ENCODE measurements at regions not wholly inside any gene's neighbourhood (a gene's known extent, or its start where the extent isn't known, plus 50 kb on each side); places are given as distances from the start of the nearest gene placed in this dataset.

- Histone ChIP-seq H2AFZ (ENCODE audit: low read length) (no peak overlapping the region), H4K20me1 (ENCODE audit: insufficient read depth, low read length) (no peaks in the 10 kb centered on the region), H3K4me1 (ENCODE audit: insufficient read depth, low read length) (no peaks in the 10 kb centered on the region), H3K9me3 (ENCODE audit: low read depth, low read length) (no peaks in the 10 kb centered on the region), H3K4me2 (ENCODE audit: insufficient read depth, low read length) (no peak overlapping the region), H3K27me3 (ENCODE audit: insufficient read depth, low read length) (no peaks in the 10 kb centered on the region), H3K4me3 (ENCODE audit: insufficient read depth, low read length) (no peak overlapping the region), H3K27ac (ENCODE audit: low read depth, low read length) (no peak overlapping the region), H3K79me2 (ENCODE audit: insufficient read depth, low read length) (no peaks in the 10 kb centered on the region), H3K36me3 (ENCODE audit: insufficient read depth, low read length) (no peaks in the 10 kb centered on the region)
- TF ChIP-seq CTCF (IDR thresholded peaks at IDR 0.05; ENCODE audit: extremely low read depth, low read depth, low read length): no peak
- no peak for DNase-seq (ENCODE audit: insufficient read length, low spot score, missing footprints)
Measured at GRCh38 chrX:124931241-124931640, 388.4 kb upstream of the TEX13C start.

- Histone ChIP-seq H3K9me3 (ENCODE audit: low read depth, low read length) (peaks cover 3% of the 10 kb centered on the region), H3K4me3 (ENCODE audit: insufficient read depth, low read length) (no peak overlapping the region), H2AFZ (ENCODE audit: low read length) (no peak overlapping the region), H3K79me2 (ENCODE audit: insufficient read depth, low read length) (no peaks in the 10 kb centered on the region), H3K4me2 (ENCODE audit: insufficient read depth, low read length) (no peak overlapping the region), H3K27me3 (ENCODE audit: insufficient read depth, low read length) (no peaks in the 10 kb centered on the region), H3K36me3 (ENCODE audit: insufficient read depth, low read length) (no peaks in the 10 kb centered on the region), H3K27ac (ENCODE audit: low read depth, low read length) (no peak overlapping the region), H4K20me1 (ENCODE audit: insufficient read depth, low read length) (no peaks in the 10 kb centered on the region), H3K4me1 (ENCODE audit: insufficient read depth, low read length) (no peaks in the 10 kb centered on the region)
- DNase-seq (ENCODE audit: insufficient read length, low spot score, missing footprints): no peak
- no peak for TF ChIP-seq CTCF (IDR thresholded peaks at IDR 0.05; ENCODE audit: extremely low read depth, low read depth, low read length)
Measured at GRCh38 chrX:124931958-124932357, 387.7 kb upstream of the TEX13C start.

- H4K20me1 ChIP-seq (ENCODE audit: insufficient read depth, low read length): no peaks in the 10 kb centered on the region
- DNase-seq (ENCODE audit: insufficient read length, low spot score, missing footprints): no peak
- no peaks in the 10 kb centered on the region for H3K4me1 ChIP-seq (ENCODE audit: insufficient read depth, low read length)
- peaks cover 3% of the 10 kb centered on the region for H3K9me3 ChIP-seq (ENCODE audit: low read depth, low read length)
- H2AFZ ChIP-seq (ENCODE audit: low read length): no peak overlapping the region
- H3K36me3 ChIP-seq (ENCODE audit: insufficient read depth, low read length): no peaks in the 10 kb centered on the region
- no peak overlapping the region for H3K4me2 ChIP-seq (ENCODE audit: insufficient read depth, low read length)
- no peaks in the 10 kb centered on the region for H3K79me2 ChIP-seq (ENCODE audit: insufficient read depth, low read length)
- TF ChIP-seq CTCF (IDR thresholded peaks at IDR 0.05; ENCODE audit: extremely low read depth, low read depth, low read length): no peak
- H3K27ac ChIP-seq (ENCODE audit: low read depth, low read length): no peak overlapping the region
- H3K4me3 ChIP-seq (ENCODE audit: insufficient read depth, low read length): no peak overlapping the region
- H3K27me3 ChIP-seq (ENCODE audit: insufficient read depth, low read length): no peaks in the 10 kb centered on the region
Measured at GRCh38 chrX:124938715-124939114, 381.0 kb upstream of the TEX13C start.

- Histone ChIP-seq H3K4me2 (ENCODE audit: insufficient read depth, low read length) (no peak overlapping the region), H3K9me3 (ENCODE audit: low read depth, low read length) (peaks cover 3% of the 10 kb centered on the region), H3K4me3 (ENCODE audit: insufficient read depth, low read length) (no peak overlapping the region), H3K27me3 (ENCODE audit: insufficient read depth, low read length) (no peaks in the 10 kb centered on the region), H4K20me1 (ENCODE audit: insufficient read depth, low read length) (no peaks in the 10 kb centered on the region), H2AFZ (ENCODE audit: low read length) (no peak overlapping the region), H3K4me1 (ENCODE audit: insufficient read depth, low read length) (no peaks in the 10 kb centered on the region), H3K36me3 (ENCODE audit: insufficient read depth, low read length) (no peaks in the 10 kb centered on the region), H3K27ac (ENCODE audit: low read depth, low read length) (no peak overlapping the region), H3K79me2 (ENCODE audit: insufficient read depth, low read length) (no peaks in the 10 kb centered on the region)
- TF ChIP-seq CTCF (IDR thresholded peaks at IDR 0.05; ENCODE audit: extremely low read depth, low read depth, low read length): no peak
- no peak for DNase-seq (ENCODE audit: insufficient read length, low spot score, missing footprints)
Measured at GRCh38 chrX:124940531-124940930, 379.1 kb upstream of the TEX13C start.

Data from osteoblast (primary cell).